ENCODE measurements at regions not wholly inside any gene's neighbourhood (a gene's known extent, or its start where the extent isn't known, plus 50 kb on each side); places are given as distances from the start of the nearest gene placed in this dataset.
"Not testable (repeated sequence)": the region's sequence is repeated elsewhere in the genome, so short reads cannot be mapped to it uniquely, and the experiment has no call there.

DNA sequence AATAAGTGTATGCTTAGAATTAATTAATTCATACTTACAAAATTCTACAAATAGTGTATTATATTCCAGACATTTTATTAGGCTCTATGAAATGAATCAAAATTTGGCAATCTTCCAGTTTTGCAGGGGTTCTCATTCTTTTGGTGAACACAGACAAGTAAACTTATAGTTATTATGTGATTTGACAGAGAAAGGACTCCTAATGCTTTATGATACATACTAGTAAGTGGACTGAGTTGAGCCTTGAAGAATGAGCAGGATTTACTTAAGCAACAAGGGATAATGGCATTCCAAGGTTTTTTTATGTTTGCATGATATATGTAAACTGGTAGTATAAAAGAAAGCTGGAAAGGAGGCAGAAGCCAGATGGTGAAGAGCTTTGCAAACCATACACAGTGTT is 145.7 kb upstream of the FERD3L start:
- no peak for DNase-seq

DNA sequence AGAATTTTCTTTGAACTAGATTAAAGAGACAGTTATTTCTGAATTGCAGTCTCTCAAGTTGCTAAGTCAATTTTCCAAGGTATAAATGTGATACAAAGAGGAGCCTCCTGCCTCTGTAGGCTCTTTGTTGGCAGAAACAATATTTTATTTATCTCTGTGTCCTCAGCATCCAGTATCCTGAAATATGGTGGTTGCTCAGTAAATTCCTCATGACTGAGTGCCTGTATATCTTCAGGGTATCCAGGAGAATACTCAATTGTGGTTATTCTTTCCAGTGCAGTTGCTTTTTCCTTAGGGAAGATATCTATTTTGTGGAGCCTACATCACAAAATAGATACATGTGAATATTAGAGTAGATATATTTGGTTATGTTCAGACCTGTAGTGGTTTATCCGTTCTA is 144.8 kb upstream of the FERD3L start:
- DNase-seq, result no peak

DNA sequence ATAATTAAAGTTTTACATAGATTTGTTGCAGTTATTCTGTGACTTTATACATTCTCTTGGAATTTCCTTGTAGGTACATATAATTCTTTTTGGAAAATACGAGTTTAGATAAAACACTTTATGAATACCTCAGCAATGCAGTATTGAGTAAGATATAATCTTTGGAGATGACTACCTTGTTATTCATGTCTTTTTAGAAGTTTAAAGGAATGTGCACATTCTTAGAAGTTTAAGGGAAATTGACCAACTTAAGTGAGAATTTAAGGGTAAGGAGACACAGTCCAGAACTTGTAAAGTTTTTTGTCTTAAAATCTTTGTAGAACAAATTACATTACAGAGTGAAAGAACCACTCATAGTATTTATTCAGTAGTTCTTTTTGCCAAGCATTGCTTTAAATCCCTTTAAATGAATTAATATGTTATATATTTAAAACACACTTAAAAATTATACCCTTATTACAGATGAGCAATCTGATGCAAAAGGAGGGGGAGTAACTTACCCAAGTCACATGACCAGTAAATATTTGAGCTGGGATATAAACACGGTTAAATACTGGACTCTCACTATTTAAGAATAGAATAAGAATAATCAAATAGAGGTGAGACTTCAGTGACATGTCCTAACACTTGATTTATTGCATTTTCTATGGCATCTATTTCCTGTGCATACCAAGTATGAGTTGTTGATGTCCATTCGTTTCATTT is 139.5 kb upstream of the FERD3L start:
- no peak for DNase-seq

DNA sequence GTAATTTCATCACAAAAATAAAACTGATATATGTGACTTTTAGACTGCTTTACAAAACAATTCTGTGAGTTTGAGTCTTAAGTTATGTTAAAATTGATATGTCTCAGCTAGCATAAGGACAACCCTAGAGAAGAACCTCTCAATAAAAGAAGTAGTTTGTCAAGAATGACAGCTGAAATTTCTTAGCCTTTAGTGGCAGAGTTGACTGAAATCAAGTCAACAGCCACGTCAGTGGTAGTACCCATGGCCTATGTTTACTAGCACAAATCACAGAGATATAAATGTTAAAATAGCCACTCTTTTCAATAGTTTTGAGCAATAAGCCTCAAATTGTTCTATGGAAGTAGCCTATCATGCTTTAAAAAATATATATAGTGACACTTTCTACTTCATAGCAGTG is 138.9 kb upstream of the FERD3L start:
- no peak for DNase-seq

DNA sequence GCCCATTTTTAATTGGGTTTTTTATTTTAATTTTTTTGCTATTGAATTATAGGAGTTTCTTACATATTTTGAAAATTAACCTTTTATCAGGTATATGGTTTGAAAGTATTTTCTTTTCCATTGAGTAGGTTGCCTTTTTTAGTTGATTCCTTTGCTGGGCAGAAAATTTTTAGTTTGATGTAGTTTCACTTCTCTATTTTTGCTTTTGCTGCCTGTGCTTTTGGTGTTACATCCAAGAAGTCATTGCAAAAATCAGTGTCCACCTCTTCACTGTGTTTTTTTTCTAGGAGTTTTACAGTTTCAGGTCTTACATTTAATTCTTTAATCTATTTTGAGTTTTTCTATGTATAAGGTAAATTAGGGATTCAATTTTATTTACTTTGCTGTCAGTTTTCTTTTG is 129.8 kb upstream of the FERD3L start:
- no peak for DNase-seq

DNA sequence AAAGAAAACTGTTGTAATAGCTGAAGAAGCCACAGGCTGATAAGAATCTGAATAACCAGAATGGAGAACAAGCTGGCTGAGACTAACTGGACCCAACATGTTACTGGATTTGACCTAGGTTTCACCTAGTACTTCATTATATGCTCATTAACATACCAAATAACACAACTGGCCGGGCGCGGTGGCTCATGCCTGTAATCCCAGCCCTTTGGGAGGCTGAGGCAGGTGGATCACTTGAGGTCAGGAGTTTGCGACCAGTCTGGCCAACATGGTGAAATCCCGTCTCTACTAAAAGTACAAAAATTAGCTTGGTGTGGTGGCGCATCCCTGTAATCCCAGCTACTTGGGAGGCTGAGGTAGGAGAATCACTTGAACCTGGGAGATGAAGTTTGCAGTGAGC is 127.1 kb upstream of the FERD3L start:
- not testable (repeated sequence) for DNase-seq

DNA sequence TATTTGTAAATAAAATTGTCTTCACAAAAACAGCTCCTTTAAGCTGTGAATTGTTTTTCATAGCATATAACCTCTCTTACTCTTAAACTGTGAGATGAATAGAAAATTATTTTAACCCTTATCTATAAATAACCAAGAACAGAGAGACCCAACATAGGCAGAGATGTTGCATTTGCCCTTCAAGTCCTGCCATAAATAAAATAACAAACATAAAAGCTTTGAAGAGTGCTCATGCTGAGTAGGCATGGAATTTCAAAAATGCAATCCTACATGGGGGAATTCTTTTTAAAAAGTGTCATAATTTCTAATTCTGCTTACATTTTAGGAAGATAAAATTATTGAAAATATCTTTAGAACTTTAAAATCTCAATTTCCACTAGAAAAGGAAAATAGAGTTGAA is 124.1 kb upstream of the FERD3L start:
- DNase-seq, result no peak

DNA sequence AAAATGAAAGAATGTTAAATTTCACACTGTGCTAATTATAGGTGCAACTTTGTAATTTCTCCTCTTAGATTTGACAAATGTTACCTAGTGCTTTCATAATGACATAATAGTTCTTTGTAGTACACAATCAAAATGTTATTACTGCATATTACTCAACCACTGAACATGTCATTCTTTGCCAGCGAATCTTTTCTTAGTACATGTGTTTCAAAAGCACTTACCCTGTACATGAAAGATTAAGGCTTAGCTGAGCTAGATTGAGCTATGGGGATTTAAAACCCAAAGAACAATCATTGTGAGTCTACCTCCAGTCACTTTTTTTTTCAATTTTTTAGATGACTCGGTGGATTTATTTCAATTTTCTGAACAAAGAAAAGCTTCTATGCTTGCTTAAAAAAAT is 123.5 kb upstream of the FERD3L start:
- no peak for DNase-seq

DNA sequence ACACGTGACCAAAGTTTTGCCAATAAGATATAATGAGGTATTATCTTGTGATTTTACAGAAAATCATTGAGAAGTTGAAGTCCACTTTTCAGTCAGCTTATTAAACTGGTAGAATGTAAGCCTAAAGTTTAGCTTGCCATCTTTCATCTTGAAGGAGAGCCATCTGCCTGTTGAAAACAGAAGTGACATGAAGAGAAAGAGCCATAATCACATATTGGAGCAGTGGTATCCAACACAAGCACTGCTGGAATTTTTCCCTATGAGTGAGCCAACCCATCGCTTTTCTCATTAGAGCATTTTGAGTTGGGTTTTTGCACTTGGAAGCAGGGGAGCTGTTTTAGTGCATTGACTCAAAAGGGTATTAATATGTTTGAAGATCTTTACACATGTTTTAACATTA is 117.6 kb upstream of the FERD3L start:
- no peak for DNase-seq

DNA sequence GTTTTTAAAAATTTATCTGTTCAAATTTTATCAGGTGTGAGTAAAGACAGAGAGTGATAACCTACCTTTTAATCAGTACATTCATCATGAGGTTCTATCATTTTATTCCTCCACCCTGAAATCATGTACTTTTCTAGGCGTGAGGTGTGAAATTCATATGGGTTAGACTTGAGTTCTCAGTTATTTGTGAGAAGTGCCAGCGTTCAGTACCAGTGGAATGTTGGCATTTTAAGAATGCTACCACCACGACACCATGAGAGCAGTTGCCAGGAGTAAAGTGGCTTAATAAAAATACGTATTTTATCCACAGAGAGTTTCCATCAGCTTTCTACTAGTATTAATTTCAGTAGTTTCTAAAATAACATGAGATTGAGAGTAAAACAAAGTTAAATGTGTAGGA is 104.1 kb upstream of the FERD3L start:
- no peak for DNase-seq

DNA sequence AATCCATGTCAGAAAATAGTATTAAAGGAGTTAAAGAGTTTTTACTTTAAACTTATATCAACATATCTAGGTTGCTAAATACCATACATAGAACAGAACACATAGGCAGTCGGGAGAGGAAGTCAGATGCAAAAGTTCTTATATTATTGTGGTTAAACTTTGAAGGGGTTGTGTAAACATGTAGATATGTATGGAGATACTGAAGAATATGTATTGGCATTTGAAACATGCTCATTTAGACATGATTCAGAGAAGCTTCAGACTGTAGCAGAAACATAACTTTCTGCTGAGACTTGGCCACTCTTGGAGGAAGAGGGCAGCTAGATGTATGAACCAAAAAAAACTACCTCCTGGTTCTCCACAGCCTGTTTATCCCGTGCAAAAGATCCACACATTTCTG is 103.5 kb upstream of the FERD3L start:
- no peak for DNase-seq

DNA sequence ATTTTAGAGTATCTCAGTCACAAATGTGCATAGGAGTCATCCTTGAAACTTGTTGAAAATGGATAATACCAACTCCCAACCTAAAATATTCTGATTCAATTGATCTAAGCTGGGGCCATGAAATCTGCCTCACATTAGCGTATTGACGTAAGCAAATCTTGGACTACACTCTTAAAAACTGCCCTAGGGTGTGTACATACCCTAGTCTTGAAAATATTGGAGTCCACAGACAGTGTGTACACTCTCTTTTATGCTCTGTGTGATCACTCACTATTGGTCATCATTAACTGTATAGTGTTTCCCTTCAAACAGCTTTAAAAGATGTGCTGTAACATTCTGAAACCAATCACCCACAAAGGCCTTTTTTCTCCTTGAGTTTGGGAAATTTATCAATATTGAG is 102.9 kb upstream of the FERD3L start:
- no peak for DNase-seq

DNA sequence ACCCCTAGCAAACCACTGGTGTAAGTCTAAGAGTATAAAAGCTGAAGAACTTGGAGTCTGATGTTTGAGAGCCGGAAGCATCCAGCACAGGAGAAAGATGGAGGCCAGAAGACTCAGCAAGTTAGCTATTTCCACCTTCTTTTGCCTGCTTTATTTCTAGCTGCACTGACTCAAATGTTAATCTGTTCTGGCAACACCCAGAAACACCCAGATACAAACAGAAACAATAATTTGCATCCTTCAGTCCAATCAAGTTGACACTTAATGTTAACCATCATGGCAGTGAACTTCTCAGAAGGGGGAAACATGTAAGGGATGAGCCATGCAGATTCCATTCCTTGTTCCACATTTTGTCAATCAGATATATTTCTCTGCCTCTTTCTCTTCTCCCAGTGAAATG is 101.8 kb upstream of the FERD3L start:
- DNase-seq, result no peak

DNA sequence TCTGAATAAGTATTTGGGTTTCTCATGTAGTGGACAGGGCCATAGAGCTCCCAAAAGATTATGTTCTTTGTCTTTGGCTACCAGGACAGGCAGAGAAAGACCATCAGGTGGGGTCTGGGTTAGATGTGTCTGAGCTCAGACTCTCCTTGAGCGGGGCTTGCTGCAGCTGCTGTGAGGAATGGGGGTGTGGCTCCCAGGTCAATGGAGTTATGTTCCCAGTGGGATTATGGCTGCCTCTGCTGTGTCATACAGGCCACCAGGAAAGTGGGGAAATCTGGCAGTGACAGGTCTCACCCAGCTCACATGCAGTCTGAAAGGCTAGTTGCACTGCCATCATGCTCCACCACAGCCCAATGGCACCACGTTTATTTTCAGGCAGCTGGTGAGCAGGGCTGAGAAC is 97.0 kb upstream of the FERD3L start:
- DNase-seq, result no peak

DNA sequence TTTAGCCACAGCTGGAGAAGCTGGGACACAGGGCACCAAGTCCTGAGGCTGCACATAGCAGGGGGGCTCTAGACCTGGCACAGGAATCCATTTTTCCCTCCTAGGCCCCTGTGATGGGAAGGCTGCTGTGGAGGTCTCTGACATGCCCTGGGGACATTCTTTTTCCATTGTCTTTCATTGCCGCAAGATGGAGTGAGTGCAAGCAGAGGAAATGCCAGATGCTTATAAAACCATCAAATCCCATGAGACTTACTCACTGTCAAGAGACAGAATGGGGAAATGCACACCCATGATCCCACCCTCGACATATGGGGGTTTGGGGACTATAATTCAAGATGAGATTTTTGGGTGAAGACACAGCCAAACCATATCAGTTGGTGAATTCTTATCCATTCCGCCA is 94.7 kb upstream of the FERD3L start:
- DNase-seq, result no peak

DNA sequence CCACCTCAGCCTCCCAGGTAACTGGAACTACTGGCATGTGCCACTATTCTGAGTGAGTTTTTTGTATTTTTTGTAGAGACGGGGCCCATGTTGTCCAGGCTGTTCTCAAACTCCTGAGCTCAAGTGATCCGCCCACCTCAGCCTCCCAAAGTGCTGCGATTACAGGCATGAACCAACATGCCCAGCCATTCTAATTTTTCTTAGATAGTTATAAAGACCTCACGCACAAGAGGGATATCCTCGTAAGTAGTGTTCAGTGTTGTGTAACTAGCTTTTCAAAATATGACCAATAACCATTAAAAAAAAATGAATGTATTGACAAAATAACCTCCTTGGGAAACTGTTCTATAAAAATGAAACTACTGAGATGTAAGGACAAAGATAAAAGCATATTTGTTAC is 90.5 kb upstream of the FERD3L start:
- no peak for DNase-seq

DNA sequence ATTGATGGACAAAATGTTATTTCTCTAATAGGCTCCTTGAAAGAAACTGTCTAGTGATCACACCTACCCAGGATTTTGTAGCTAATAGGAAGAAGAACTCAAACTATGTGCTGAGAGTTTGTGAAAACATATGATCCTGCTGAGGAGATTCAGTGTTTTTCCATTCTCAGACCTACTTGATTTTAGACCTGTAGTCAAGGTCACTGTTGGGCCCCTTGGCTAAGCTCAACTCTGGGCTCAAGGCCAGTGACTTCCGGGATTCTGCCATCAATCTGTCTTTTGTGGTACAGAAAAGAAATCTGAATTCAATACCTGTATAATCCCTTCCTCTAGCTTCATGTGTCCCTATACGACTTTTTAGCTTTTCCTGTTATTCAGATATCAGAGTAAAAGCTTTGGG is 79.7 kb upstream of the FERD3L start:
- DNase-seq, result no peak

DNA sequence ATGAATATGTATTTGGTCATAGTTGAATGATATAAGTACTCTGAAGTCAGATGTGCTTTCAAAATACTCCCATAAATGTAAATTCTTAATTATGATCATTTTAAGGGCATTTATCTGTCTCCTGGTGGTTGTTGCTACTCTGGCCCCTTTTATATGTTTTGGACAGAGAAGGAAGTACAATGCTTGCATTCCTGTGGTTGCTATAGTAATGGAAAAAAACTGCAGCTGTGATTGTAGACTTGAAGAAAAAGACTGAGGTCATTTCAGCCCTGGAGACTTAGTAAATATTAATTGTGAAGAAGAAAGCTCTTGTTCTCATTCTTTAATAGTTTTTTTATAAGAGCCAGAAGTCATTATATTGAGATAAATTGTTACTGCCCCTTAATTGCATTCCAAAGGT is 70.2 kb upstream of the FERD3L start:
- DNase-seq, result no peak

DNA sequence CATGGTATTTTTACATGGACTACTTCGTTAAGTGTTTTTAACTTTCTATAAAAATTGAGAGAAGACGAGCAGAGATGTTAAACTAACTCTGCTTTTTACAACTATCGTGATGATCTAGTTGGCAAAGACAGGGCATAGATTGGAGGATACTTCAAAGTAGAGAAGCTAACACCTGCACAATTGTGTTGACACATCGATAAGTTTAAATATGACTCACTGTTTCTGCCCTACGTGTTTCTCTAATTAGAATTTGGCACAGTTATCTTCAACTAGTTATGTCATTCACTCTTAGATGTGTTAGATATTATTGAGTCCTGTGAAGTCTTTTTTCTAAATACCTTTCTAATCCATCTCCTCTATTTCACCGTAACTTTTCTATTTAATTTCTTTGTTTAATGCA is 68.5 kb upstream of the FERD3L start:
- no peak for DNase-seq

DNA sequence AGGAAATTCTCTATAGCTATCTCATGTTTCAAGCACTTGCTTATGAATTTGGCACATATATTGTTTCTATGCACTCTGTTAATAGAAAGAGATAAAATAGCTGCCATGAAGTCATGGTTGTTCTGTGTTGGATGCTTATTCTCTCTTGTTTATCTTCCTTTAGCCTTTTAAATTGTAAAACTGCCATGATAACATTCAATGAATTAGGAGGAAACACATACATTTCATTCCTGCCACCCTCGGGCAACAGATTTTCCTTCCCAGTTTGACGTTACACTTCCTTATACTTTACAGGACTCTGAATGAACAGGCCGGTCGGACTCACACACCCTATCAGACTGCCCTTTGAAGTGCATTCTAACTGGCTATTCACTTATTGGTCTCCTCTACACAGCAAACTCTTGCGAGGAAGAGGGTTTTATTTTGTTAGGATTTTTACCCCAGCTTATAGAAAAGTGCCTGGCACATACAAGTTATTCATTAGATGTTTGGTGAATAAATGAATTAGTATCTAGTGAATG is 65.7 kb upstream of the FERD3L start:
- DNase-seq, result no peak

DNA sequence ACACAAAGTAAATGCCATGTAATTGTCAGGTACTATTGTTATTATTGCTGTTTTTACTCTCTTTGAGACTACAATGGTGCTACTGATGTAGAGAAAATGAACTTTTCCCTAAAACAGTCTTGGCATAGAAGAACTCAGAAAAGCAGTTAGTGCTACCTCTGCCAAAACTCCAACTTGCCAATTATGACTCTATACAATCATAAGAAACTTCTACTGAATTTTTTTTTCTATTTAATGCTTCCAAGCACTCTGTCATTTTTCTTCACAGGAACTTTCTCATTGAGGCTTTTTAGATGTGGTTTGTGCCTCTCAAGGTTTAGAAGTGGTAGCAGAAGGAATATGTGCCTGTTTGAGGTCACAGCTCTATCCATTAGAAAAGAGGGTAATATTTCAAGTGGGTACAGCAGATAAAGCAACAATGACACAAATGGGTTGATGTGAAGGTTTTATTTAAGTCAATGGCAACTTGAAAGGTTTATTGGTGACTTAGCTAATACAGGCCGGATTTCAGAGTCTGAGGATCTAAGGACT is 64.0 kb upstream of the FERD3L start:
- DNase-seq, result no peak

DNA sequence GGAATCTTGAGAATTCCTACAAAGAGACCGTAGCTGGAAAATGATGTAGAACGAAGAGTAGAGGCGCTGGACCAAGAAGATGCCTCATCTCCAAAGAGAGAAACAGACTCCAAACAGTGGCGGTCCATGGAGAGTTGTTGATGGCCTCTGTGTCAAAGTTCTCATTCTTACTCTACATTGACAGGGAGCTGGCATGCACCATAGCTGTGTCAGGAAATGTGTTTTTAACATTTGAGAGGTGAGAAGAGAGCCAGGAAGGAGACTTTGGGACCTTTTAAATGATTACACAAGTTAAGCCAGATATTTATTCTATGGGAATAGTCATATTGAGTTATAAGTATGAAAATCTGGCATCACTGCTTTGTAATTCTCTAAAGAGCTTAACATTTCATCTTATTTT is 61.5 kb upstream of the FERD3L start:
- DNase-seq, result no peak

DNA sequence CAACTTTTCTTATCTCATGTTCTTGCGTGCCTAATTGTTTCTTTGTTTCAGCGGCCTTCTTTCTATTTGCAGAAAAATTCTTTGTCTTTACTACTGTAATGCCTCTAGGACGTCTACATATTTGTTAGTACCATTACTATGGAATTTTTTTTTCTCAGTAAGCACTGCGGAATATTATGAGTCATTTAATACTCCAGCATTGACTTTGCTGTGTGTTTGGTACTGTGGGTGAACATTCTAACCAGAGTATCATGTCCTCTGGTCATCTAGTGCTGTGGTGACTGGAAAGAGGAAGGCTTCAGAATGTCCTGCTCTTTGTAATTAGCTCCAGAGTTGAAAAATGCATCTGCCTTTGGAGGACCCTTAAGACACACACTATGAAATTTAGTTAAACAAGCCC is 58.5 kb upstream of the FERD3L start:
- no peak for DNase-seq

DNA sequence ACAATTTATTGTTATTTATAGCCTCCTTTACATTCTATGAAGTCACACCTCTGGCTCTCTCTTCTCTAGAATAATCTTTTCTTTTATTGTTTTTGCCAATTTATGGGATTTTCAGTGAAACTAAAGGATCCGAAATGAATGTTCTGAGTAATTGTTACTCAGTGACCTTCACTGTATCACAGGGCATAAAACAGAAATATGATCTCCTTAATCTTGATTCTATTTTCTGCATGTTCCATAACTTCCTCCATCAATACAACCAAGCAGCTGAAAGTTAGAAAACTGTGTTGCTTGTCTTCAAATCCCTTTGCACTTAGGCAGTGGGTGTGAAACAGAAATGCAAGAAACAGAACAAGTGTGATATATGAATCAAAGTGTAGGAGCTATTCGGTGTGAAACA is 57.4 kb upstream of the FERD3L start:
- no peak for DNase-seq

Measured in NCI-H774 (cell line).